Calu3 (cell line): ENCODE measurements at regions not wholly inside any gene's neighbourhood (a gene's known extent, or its start where the extent isn't known, plus 50 kb on each side); places are given as distances from the start of the nearest gene placed in this dataset.

ENCODE experiments used
- BruUV-seq: library from RNA; stranded (reverse); fragments of 400-500 nt; replicated peaks from 2 replicates; lab custom pipeline; 2021; lab: Mats Ljungman, UMichigan
- CTCF ChIA-PET: fragments of 300-600 bp; sonication (Branson Sonifier 250); formaldehyde crosslinking; loops from one replicate; lab custom pipeline; 2022; ENCODE audit warnings: antibody characterized with exemption; lab: Charles Lee
- DNase-seq: peaks from one replicate; pipeline ENCODE4 v3.0.0; 2022
- H3K27ac Mint-ChIP-seq: one replicate; pipeline ENCODE4 v1.8.0; 2022; ENCODE audit warnings: mixed read lengths; ENCODE audit not compliant: unreplicated experiment
- H3K27me3 Mint-ChIP-seq: one replicate; pipeline ENCODE4 v1.8.0; 2022; ENCODE audit warnings: mixed read lengths; ENCODE audit not compliant: unreplicated experiment
- H3K36me3 Mint-ChIP-seq: one replicate; pipeline ENCODE4 v1.8.0; 2022; ENCODE audit warnings: mild to moderate bottlenecking, moderate library complexity, mixed read lengths; ENCODE audit not compliant: insufficient read depth, unreplicated experiment
- H3K4me1 Mint-ChIP-seq: one replicate; pipeline ENCODE4 v1.8.0; 2022; ENCODE audit warnings: mild to moderate bottlenecking, low read depth, mixed read lengths; ENCODE audit not compliant: unreplicated experiment
- H3K4me3 Mint-ChIP-seq: one replicate; pipeline ENCODE4 v1.8.0; 2022; ENCODE audit warnings: mild to moderate bottlenecking, low read depth, moderate library complexity, mixed read lengths; ENCODE audit not compliant: unreplicated experiment
- H3K9me3 Mint-ChIP-seq: one replicate; pipeline ENCODE4 v1.8.0; 2022; ENCODE audit warnings: low read depth, mixed read lengths; ENCODE audit not compliant: unreplicated experiment
- CTCF ChIP-seq: fragments of 200-600 bp; IDR thresholded peaks from one replicate; pipeline ENCODE4 v1.8.0; 2022; ENCODE audit warnings: antibody characterized with exemption; ENCODE audit not compliant: unreplicated experiment
- intact Hi-C: fragments of 100-400 bp; cut with micrococcal nuclease; formaldehyde crosslinking; loops from one replicate; pipeline ENCODE4 v1.10.0; 2022; ENCODE audit not compliant: unreplicated experiment

- Mint-ChIP-seq H3K27me3 (no peaks in the 10 kb centered on the region), H3K4me1 (no peaks in the 10 kb centered on the region), H3K27ac (no peak overlapping the region), H3K9me3 (peaks cover 5% of the 10 kb centered on the region), H3K4me3 (no peak overlapping the region), H3K36me3 (no peaks in the 10 kb centered on the region)
- CTCF ChIA-PET = no interaction called here
- intact Hi-C loops = no loop called here
- no TSS peak for BruUV-seq
- TF ChIP-seq CTCF = no peak
- DNase-seq = no peak
Observed at GRCh38 chr2:6308986-6309385, 556.7 kb downstream of the CMPK2 start.

- intact Hi-C loops = no loop called here
- CTCF ChIA-PET = no interaction called here
- Mint-ChIP-seq H3K36me3 (no peaks in the 10 kb centered on the region), H3K4me1 (no peaks in the 10 kb centered on the region), H3K27me3 (no peaks in the 10 kb centered on the region), H3K4me3 (no peak overlapping the region), H3K9me3 (peaks cover 5% of the 10 kb centered on the region), H3K27ac (no peak overlapping the region)
- DNase-seq = no peak
- TF ChIP-seq CTCF = no peak
- no TSS peak for BruUV-seq
Observed at GRCh38 chr2:6309415-6310255, 556.1 kb downstream of the CMPK2 start.

GRCh38 chr2:6310256-6311215 lies 555.2 kb downstream of the CMPK2 start:
- TF ChIP-seq CTCF = no peak
- no peaks in the 10 kb centered on the region for H3K27me3 Mint-ChIP-seq
- no peak overlapping the region for H3K4me3 Mint-ChIP-seq
- CTCF ChIA-PET = no interaction called here
- peaks cover 5% of the 10 kb centered on the region for H3K9me3 Mint-ChIP-seq
- no peaks in the 10 kb centered on the region for H3K36me3 Mint-ChIP-seq
- no peak for DNase-seq
- no TSS peak for BruUV-seq
- intact Hi-C loops = no loop called here
- H3K4me1 Mint-ChIP-seq = no peaks in the 10 kb centered on the region
- no peak overlapping the region for H3K27ac Mint-ChIP-seq

- no peak for DNase-seq
- H3K4me3 Mint-ChIP-seq = no peak overlapping the region
- H3K36me3 Mint-ChIP-seq = no peaks in the 10 kb centered on the region
- CTCF ChIA-PET = no interaction called here
- intact Hi-C loops = no loop called here
- no peaks in the 10 kb centered on the region for H3K27me3 Mint-ChIP-seq
- H3K4me1 Mint-ChIP-seq = no peaks in the 10 kb centered on the region
- BruUV-seq = no TSS peak
- no peak for TF ChIP-seq CTCF
- H3K9me3 Mint-ChIP-seq = peaks cover 2% of the 10 kb centered on the region
- H3K27ac Mint-ChIP-seq = no peak overlapping the region
Observed at GRCh38 chr2:6312367-6312766, 553.3 kb downstream of the CMPK2 start.
